ENCODE measurements at regions not wholly inside any gene's neighbourhood (a gene's known extent, or its start where the extent isn't known, plus 50 kb on each side); places are given as distances from the start of the nearest gene placed in this dataset.

DNA sequence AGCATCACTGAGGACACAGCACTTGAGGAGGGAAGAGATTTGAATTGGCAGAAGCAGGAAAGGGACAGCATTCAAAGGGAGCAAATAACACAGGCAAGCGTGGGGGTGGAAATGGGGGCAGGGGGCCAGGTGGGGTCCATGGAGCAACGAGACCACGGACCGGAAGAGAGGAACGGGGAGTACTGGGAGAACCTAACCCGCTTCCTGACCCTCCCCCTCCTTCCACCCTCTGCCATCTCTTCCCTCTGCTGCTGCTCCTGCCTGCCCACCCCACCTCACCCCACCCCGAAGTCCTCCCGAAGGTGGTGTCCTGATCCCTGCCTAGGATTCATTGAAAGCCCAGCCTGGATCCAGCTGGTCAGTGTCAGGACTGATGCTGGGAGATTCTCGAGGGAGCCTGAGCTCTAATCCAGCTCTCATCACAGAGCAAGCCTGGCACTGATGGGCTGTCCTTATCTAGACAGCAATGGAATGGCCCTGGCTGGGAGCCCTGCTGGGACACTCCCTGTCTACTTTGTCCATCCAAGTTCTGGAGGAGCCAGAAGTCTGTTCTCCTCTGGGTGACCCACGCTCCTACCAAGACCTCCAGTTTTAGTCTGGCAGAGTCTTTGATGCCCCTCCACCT is 105.0 kb downstream of the TRIM29 start:
- no peak for DNase-seq

DNA sequence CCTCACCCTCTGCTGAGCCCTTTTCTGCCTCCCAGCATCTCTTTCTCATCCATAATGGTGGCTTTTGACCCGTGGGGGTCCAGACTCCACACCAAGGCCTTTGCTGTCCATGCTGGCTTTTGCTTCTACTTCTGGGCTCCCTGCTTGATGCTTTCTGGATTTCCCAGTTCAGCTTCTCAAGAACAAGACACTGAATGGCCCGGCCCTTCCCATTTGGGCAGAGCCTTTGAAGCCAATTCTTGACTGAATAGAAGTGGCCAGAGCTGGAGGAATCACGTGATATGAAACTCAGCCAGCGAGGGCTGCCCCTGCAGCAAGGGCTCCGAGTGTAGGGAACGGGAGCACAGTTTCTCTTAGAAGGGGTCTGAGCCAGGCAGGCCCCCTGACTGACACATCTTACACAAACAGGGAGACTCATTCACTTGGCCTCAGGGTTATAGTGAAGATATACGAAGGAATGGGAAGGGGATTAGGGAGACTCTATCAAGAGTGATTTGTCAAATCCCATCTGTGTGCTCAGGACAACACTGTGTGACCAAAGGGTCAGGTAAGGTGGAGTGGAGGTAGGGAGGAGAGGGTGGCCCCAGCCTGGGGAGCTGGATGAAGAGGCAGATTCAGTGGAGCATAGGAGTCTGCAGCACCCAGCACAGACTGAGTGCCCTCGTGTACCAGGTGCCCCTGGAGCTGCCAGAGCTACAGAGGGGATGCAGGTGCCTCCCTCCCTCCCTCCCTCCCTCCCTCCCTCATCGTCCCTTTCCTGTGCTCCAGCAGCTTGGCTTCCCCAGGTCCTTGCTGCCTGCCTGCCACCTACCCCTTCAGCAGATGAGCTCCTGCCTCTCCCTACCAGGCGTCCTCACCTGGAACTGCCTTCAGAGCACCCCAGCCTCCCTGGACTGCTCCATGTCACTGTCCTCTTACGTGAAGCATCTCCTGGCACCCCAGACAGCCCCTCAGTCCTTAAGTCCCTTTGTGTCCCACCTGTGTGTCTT is 106.0 kb downstream of the TRIM29 start:
- DNase-seq: no peak

DNA sequence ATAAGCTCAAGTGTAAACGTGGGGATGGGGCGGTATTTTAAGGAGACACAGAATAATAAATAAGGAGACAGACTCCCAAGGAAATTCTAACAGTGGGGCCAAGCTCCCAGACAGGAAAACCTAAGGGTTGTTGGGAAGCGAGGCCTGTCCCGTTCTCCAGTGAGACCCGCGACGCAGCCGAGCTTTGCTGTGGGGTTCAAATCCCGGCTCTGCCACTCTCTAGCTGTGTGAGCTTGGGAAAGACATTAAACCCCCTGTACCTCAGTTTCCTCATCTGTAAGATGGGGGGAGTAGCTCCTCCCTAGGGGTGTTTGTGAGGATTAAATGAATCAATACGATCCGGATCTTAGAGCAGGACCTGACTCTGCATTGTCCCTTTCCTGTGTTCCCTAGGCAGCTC is 106.8 kb downstream of the TRIM29 start:
- no peak for DNase-seq

DNA sequence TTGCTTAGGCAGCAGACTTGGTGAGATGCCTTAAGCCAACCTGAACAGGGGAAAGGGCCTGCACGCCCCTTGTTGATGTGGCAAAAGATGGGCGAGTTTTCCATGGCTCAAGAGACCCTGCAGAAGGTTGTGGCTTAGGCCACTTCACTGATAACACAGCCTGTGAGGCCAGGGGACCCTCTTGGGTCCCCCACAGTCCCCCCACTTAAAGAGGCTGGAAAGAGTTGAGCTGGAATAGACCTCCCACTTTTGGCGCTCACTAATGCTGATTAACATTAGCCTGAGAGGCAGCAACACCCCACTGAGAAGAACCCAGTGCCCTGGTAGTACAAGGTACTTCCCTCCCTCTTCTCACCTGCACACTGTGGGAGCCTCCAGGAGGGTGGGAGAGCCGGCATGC is 107.5 kb downstream of the TRIM29 start:
- DNase-seq: no peak

DNA sequence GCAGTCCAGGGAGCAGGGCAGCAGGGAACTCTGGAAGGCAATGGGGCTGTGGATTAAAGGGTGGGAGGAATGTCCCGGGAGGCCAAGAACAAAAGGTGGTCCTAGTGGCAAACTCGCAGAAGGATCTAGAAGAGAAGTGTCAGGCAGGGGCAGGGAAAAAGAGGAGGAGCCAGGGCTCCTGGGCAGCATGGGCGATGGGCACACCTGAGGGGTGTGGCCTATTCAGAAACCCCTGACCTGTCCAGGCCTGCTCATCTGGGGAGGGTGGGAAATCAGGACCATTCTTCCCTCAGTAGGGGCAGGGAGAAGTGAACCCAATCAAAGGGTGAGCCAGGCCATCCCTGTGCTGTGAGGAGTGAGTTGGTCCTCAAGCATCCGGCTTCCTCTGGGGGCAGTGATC is 108.6 kb downstream of the TRIM29 start:
- DNase-seq: no peak

DNA sequence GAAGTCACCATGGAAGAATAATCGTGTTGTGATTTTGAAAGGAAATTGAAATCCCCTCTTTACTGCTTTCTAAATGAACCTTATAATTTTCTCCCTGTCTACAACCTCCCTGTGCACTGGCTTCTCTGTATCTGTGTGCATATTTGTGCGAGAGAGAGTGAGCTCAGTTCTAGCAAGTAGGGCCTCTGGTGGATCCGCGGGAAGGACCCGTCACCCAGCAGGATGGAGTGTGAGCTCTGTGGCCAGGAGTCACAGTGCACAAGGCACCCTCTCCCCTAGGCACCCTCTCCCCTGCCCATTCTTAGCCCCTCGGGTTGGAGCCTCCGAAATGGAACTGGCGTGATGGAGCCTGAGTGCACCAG is 109.0 kb downstream of the TRIM29 start:
- no peak for DNase-seq

DNA sequence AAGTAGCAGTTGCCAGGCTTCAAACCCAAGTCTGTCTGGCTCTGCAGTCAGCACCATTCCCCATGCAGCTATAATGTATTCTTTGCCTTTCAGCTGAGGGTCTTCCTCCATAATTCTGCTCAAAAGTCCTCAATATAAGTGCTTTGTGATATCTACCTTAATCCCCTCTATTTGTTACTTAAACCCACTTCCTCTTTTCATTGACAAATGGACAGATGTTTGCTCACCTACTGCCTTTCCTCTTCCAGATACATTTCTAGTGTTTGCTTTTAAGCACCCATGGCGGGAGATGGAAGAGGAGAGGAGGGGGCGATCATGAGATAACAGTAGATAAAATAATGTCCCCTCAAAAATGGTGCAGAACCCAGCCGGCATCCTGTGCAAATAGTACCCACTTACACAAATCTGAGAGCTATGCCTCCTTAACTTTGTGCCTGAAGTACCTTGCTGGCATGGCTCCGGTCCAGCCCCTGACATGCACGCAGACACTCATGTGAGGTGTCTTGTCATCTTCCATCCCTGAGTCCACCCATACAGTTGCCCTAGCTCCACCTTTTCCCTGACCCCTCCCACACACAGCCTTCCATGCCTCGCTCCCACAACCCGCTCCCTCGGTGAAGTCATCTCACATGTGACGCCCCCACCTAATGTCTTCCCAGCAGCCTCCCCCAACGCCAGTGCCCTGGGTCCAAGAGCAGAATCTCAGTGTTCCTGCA is 109.6 kb downstream of the TRIM29 start:
- no peak for DNase-seq

DNA sequence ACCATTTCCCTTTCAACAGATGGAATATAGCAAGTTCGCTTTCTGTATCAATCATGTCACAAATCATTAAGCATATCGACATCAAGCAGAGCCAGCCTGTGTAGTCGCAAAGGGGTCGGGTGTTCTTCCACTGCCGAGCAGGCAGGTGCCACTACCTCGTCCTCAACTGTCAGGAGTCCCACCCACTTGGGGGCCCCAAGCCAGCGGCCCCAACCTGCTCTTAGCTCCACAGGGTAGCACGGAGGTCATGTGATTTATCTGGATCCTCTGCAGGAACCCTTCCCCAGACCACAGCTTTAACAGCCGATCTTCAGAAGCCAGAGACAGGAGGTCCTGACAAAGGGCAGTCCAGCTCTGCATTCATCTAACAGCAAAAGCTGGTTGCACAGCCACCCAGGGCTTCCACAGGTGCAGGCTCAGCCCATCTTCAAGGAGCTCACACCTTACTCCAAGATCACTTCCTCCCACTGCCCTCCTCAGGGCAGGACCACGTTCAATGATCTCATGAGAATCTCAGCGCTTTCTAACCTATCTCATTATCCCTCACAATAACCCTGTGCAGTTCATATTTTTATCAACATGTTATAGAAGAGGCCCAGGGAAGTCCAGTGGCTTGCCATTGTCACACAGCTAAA is 110.2 kb downstream of the TRIM29 start:
- no peak for DNase-seq

DNA sequence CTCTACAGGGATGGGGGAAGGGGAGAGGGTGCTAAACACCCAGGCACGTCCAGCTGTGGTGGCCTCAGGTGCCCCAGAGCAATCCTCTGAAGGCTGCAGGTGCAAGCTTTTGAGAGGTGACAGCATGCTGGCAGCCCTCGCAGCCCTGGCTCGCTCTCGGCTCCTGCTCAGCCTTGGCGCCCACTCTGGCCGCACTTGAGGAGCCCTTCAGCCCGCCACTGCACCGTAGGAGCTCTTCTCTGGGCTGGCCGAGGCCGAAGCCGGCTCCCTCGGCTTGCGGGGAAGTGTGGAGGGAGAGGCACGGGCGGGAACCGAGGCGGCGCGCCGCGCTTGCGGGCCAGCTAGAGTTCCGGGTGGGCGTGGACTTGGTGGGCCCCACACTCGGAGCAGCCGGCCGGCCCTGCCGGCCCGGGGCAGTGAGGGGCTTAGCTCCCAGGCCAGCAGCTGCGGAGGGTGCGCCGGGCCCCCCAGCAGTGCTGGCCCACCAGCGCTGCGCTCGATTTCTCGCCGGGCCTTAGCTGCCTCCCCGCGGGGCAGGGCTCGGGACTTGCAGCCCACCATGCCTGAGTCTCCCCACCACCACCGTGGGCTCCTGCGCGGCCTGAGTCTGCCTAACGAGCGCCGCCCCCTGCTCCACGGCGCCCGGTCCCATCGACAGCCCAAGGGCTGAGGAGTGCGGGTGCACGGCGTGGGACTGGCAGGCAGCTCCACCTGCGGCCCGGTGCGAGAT is 112.1 kb downstream of the TRIM29 start:
- DNase-seq: no peak

DNA sequence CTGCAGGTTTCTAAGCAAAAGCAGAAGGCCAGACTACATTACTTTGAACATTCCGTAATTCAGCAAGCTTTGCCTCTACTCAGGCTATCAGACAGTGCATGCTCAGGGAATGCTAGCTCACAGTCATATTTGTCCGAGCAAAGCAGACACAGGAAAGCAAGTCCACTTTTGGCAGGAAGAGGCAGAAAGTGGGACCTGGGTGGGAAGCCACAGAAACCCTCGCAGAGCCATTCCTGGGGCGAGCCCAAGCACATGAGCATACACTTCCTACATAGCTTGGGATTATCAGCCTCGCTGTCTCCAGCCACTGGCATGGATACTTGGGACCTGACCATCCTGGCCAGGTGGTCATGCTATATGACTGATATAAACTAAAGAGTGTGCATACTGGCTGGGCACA is 113.3 kb downstream of the TRIM29 start:
- no peak for DNase-seq

DNA sequence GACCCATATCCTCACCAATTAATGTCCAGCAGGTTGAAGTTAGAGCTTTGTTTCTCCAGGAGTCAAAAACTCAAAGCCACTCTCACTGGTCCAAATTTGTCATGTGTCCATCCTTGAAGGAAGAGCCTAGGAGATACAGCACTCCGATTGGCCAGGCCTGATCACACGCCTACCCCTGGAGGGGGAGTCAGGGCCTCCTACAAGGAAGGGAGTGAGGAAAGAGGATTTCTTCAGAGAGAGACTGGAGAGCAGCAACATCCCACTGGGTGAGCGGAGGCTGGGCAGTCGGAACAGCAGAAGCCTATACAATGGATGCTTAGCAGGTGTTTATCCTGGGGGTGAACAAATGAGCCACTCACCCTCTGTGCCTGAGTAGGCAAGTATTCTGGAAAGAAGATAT is 113.9 kb downstream of the TRIM29 start:
- DNase-seq: no peak

DNA sequence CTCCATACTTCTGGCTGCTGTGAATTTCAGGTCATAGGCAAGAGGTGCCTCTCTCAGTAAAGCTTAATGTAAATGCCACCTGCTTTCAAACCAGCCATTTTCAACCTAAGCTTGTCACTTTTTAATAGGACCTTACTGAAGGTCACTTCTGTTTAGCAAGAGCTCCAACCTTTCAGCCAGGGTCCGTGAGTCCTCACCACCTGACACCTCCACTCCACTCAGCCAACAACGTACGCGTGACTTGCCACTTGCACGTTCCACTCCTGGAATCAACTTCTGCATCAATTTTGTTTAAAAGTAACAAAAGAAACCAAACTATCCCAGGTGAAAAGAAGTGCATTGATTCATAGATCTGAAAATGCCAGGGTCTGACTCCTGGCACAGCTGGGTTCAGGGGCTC is 114.4 kb downstream of the TRIM29 start:
- DNase-seq: no peak

DNA sequence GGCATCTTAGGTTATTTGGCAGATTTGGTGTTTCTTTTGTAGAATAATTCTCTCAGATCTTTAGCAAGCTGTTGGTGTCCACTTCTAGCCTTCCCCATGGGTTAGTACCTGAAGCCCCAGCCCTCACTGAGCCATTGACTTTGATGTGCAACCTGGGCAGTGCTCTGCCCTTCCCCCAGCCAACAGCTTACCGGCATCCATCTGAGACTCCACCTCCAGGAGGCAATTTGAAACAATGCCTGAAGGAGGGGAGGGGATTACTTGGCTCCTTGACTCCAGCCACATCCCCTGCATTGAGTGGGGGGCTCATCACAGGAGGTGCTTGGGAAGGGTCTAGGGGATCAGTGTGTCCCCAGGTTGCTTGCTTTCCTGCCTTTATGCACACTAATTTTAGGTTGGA is 114.8 kb downstream of the TRIM29 start:
- DNase-seq: no peak

DNA sequence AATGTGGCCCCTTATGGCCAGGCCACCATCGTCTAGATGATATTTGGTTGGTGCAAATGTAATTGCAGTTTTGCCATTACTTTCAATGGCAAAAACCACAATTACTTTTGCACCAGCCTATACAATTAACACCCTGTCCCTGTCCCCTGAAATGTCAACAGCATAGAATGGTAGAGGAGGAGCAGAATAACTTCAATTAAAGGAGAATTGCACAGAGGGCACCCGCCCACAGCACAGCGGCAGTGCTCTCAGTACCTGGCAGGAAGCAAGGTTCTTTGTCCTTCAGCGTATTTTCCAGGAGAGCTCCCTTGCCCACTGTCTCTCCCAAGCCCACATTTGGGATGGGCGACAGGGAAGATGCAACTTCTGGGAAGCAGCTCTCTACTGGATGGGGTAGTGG is 115.3 kb downstream of the TRIM29 start:
- DNase-seq: no peak

DNA sequence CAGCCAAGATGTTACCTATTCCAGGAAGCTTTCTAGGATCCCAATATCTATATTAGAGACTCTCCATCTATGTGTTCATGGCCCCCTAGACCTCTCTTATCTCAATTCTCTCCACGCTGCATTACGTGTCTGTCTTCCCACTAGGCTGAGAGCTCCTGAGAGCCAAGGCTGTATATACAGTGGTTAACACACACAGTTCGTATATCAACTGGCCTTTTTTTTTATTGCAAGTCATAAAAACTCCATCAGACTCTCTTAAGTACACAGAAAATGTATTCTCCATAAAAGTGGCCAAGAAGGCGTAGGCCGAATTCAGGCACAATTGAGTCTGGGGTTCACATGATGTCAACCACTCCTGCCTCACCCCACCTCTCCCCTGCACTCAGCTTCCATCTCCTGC is 115.9 kb downstream of the TRIM29 start:
- no peak for DNase-seq

DNA sequence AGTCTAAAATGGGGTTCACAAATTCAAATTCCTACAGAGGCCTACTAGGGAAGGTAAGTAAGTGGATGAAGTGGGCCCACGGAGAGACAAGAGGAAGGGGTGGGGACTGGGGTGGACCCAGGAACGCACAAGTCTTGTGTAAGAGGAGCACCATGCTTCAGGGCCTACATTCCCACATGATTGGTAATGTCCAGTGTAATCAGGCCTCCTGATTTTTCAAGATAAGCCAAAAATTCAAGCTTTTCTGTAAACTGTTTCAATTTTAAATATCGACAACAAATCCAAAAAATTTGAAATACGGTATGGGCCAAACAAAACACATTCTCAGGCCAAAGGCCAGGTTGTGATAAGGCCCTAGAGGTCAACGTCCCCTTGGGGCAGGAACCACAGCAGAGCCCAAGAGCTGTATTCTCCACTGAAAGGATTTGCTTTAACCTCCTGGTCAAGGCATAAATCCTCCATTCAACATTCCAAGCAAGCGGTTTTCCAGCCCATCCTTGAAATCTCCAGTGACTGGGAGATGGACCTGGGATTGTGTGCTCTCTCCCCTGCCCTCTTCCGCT is 116.4 kb downstream of the TRIM29 start:
- no peak for DNase-seq

DNA sequence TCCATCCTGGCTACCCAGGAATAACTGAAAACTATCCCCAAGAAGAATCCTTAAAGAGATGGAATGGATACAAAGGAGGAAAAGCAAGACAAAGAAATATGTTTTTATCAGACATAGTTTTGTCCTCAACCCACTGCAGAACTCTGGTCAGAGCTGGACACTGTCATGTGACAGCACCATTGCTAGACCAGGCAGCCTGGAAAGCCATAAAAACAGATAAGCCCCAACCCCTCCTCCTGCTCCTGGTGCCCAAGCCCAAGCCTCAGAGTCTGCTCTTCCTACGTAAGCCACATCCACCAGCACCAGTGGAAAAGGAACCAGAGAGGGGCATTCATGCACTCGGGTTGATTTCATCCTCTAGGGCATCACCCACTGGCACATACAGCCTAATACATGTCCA is 116.9 kb downstream of the TRIM29 start:
- DNase-seq: no peak

DNA sequence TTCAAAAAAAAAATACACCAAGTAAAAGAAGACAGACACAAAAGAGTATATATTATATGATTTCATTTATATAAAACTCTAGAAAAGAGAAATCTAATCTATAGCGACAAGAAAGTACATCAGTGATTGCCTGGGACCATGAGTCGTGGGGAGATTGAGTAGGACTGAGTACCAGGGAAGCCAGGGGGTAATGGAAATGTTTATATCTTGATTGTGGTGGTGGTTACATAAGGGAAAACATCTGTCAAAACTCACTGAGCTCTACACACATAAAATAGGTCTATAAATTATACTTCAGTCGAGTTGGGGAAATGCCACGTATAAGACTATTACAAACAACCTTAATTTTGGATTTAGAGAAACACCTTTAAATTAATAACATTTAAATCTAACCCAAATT is 117.4 kb downstream of the TRIM29 start:
- no peak for DNase-seq

DNA sequence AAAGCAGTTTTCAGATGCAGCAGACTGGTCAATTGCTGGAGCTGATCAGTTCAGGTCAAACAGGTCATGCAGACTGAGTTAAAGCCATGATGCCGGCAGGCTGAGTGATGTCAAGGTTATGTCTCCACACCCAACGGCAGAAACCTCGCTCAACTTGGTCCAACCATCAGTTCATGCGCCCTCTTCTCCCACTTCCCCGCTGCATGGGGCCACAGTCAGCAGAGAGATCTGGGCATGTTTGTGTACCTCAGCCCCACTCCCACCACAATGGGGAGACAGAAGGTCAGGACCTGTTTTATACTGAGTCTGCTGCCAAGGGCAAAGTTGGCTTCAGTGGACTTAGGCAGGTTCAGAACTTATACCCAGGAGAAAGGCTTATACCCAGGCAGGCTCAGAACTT is 118.7 kb downstream of the TRIM29 start:
- no peak for DNase-seq

DNA sequence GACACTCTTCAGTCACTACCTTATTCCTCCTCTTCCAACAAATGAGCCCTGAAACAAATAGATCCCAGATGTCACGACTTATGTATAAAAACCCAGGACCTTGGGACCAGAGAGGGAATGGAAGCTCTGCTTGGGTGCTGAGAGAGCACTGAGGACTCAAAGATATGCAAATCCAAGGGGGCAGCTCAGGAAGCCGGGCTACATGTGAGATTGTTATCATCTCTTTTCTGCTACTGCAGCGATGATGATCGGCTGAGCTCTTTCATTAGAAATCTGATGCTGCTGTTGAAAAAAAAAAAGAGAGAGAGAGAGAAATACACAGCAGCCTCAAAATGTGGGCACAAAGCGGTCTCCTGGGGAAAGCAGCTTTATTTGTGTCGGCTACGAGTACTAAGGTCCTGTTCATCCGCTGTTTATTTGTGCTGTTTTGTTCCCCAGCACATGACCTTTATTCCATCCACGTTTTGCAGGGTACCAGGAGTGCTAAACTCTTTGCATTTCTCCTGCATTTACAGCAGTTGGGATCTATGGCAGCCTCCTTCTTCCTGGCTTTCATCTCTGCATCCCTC is 120.2 kb downstream of the TRIM29 start:
- DNase-seq: no peak

DNA sequence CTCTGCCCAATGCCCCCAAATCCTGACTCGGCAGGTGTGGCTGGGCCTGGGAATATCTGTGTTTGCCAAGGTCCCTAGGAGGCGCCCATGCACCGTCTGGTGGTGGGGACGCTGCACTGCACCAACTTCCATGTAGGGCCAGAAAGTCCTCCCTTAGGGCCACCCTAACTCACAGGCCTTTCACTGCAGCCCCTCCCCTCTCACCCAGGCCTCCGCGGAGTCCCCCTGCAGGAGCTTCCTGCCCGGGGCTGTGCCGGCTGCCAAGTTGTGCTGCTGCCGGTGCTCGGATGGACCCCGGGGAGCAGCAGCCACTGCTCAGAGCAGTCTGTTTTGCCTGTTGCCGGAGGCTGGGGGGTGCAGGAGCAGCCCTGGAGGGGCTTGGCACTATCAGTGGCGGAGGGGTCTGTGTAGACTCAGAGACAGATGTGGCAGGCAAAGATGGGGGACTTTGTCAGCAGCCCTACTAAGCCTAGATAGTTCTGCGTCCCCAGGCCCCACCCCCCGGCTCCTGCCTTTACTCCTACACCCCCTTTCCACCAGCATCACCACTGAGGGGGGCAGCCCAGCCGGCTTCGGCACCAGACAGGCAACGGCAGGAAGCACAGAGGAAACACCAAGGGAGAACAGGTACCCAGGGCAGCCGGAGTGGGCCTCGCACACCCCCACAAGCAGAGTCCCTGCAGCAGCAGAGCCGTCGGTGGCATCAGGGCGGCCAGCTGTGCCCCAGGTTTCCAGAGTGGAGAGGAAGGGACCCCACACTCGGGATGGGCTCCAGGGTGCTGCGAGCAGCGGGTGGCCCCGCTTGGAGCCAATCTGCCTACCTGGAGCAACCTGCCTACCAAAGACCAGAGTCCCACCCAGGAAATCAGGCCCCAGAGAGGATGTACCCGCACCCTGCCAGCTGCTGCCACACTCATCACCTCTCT is 124.3 kb downstream of the TRIM29 start:
- no peak for DNase-seq

All from NK-92 treated with Interleukin-12 subunit alpha and Interleukin-12 subunit beta, amount 100 ng/mL, for 24 hours (cell line).